Epithelial cell of esophagus (primary cell): ENCODE measurements at regions not wholly inside any gene's neighbourhood (a gene's known extent, or its start where the extent isn't known, plus 50 kb on each side); places are given as distances from the start of the nearest gene placed in this dataset.

ENCODE experiments used
- DNase-seq: peaks from one replicate; pipeline ENCODE4 v3.0.0; 2010; ENCODE audit warnings: low read depth
- H3K4me3 ChIP-seq: 2 replicates; pipeline ENCODE4 v1.5.1; 2011; ENCODE audit warnings: mild to moderate bottlenecking, low read length, control low read depth
- TF ChIP-seq, protein P1 (sequence below): IDR thresholded peaks from 2 replicates; pipeline ENCODE4 v1.5.1; 2011; ENCODE audit warnings: low read depth, mild to moderate bottlenecking, low read length, control low read depth, inconsistent platforms; ENCODE audit not compliant: insufficient read depth; ENCODE audit errors: missing control alignments

DNA sequence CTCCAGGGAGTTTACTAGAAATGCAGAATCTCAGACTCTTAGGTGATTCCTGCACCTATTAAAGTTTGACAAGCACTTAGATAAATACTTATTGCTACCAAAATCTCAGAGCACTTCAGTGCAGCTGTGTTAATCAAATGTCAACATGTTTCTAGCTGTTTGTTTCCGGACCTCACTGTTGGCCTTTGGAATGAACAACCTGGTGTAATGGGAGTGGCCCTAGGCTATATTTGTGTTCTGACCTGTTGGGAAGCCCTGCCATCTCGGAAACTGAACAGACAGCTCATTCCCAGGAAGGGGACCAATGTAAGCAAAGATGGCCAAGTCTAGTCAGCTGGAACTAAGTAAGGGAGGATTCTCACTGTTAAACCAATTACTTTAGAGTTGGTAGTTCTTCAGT, 145.0 kb upstream of the SLC28A3 start:
- peak; percentile 91 for DNase-seq
- TF ChIP-seq, protein P1, sequence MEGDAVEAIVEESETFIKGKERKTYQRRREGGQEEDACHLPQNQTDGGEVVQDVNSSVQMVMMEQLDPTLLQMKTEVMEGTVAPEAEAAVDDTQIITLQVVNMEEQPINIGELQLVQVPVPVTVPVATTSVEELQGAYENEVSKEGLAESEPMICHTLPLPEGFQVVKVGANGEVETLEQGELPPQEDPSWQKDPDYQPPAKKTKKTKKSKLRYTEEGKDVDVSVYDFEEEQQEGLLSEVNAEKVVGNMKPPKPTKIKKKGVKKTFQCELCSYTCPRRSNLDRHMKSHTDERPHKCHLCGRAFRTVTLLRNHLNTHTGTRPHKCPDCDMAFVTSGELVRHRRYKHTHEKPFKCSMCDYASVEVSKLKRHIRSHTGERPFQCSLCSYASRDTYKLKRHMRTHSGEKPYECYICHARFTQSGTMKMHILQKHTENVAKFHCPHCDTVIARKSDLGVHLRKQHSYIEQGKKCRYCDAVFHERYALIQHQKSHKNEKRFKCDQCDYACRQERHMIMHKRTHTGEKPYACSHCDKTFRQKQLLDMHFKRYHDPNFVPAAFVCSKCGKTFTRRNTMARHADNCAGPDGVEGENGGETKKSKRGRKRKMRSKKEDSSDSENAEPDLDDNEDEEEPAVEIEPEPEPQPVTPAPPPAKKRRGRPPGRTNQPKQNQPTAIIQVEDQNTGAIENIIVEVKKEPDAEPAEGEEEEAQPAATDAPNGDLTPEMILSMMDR, result no peak
- H3K4me3 ChIP-seq, result no peak overlapping the region

DNA sequence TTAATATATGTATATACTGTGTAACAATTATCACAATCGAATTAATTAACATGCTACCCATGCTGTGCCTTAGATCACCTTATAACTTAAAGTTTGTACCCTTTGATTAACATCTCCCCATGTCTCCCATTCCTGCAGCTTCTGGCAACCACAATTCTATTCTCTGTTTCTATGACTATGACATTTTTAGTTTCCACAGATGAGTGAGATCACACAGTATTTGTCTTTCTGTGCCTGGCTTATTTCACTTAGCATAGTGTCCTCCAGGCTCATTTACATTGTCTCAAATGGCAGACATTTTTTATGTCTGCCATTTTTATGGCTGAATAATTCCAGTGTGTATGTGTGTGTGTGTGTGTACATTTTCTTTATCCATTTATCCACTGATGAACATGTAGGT, 146.1 kb upstream of the SLC28A3 start:
- TF ChIP-seq, protein P1, result no peak
- no peak for DNase-seq
- no peak overlapping the region for H3K4me3 ChIP-seq

DNA sequence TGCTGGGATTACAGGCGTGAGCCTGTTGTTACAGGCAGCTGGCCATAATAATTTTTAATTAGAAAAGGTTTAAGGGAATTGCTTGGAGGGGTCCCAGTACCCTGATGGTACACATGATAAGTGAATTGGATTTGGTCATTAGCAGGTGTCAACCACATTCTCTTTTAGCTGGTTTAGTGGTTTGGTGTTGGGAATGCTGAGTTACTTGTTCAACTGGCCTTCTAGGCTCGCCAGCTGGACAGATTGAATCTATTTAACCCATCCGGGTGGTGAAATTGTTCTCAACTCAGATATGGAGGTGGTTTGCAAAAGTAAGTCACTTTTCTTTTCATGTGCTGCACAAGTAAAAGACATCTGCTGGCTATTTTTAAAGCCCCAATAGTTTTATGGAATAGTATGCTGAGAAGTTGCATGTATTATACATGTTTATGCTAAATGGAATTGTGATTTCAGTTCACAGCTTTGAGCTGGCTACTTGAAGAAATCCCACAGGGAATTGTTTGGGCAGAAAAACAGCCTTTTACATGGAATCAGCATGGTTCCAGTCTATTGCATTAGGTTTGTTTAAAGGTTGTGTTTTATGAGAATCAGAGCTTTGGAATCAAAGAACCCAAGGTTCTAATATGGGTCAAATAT, 149.8 kb upstream of the SLC28A3 start:
- H3K4me3 ChIP-seq, result no peak overlapping the region
- TF ChIP-seq, protein P1, result no peak
- peak; percentile 28 for DNase-seq

DNA sequence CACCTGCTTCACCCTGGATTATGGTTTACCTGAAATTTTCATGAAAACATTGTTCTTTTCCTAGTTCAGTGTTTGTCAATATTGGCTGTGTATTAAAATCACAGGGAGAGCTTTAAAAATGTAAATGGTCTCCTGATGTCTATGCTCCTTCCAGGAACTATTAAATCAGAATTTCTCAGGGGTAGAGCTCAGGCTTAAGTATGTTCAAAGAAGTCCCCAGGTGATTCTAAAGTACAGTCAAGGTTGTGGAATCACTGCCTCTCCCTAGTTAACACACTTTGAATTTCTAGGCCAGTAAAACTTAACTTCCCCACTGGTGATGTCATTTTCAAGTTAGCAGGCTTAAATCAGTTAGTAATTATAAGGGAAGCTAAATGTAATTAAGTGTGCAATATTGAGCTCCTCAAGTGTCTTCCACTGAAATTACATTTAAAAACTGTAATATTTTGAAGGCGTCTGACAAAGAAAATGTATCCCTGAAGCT, 150.3 kb upstream of the SLC28A3 start:
- TF ChIP-seq, protein P1, result no peak
- DNase-seq, result no peak
- no peak overlapping the region for H3K4me3 ChIP-seq

DNA sequence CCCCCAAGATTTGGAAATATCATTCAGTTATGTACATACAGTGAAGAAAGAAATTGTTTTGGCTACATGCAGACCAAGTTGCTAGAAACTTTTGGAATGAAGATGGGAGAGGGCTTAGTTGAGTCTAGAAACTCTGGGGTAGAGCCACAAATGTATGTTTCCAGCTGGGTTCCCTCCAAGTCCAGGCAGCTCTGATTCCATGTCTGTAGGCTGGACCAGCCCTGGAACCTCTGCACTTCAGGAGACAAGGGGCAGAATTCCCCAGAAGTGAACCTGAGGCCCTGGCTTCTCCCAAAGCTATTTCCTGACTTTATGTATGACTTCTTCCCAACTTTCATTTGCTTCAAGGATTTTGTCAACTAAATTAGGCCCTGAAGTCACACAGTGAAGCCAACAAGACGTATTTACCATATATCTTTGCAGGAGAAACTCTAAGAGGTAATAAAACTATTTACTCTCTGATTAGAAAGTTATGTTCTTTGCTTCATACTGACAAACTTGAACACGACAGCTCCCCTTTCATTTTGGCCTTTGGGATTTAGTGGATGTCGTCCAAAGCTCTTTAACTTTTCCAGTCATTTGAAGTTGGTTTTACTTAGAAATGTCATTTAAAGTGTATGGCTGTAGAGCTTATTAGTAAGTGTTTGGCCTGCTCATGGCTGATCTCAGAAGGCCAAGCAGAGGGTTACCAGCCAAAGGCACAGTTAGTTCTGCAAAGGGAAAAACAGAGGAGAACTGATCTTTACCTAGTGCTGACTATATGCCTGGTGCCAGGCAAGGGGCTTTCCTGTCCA, 152.0 kb upstream of the SLC28A3 start:
- DNase-seq, result no peak
- no peak overlapping the region for H3K4me3 ChIP-seq
- TF ChIP-seq, protein P1, result no peak

DNA sequence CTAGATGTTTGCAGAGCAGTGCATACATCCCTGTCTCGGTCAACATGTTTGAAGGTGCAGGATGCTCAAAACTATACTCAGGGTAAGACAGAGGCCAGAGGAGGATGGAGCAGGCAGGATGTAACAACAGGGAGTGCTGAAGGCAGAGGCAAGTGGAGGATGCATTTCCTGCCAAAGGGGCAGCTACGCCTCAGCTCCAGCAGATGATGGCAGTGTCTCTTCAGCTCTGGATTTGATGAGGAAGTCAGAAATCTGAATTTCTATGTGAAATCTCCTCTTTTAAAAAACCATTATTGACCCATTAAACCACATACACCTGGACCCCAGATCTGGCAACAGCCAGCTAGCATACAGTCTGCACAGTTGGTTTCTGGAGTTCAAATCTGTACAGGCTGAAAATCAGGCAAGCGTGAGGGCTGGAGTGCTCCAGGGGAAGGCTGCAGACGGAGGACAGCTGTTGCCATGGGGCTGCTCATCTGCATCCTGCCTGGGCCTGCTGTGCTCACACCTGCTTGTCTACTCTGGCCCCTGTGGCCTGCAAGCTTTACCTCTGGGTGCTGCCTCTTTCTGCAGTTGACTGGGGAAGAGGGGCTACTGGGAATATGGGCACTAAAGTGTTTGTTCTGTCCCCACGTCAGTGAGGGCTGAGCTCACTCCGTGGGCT, 152.9 kb upstream of the SLC28A3 start:
- no peak overlapping the region for H3K4me3 ChIP-seq
- DNase-seq, result no peak
- TF ChIP-seq, protein P1, result peak; percentile 15
